NCI-H1694 (cell line): ENCODE measurements at regions not wholly inside any gene's neighbourhood (a gene's known extent, or its start where the extent isn't known, plus 50 kb on each side); places are given as distances from the start of the nearest gene placed in this dataset.
"Not testable (repeated sequence)": the region's sequence is repeated elsewhere in the genome, so short reads cannot be mapped to it uniquely, and the experiment has no call there.

ENCODE experiments used
- DNase-seq: peaks from one replicate; lab custom pipeline; 2025; lab: John Stamatoyannopoulos, UW

- DNase-seq: no peak
Observed at GRCh38 chr12:90829044-90829443, 125.9 kb downstream of the CCER1 start.

GRCh38 chr12:90828621-90829020, 126.4 kb downstream of the CCER1 start:
- DNase-seq: no peak

GRCh38 chr12:90827567-90827966, 127.4 kb downstream of the CCER1 start:
- DNase-seq: no peak

GRCh38 chr12:90826036-90826435, 128.9 kb downstream of the CCER1 start:
- DNase-seq: no peak

GRCh38 chr12:90823859-90824258, 131.1 kb downstream of the CCER1 start:
- DNase-seq: no peak

GRCh38 chr12:90819709-90820108, 135.3 kb downstream of the CCER1 start:
- DNase-seq: no peak

- no peak for DNase-seq
Observed at GRCh38 chr12:90816353-90817089, 138.5 kb downstream of the CCER1 start.

- no peak for DNase-seq
Observed at GRCh38 chr12:90809940-90810339, 145.0 kb downstream of the CCER1 start.

- no peak for DNase-seq
Observed at GRCh38 chr12:90808568-90808967, 146.4 kb downstream of the CCER1 start.

- no peak for DNase-seq
Observed at GRCh38 chr12:90802727-90803126, 152.2 kb downstream of the CCER1 start.

- DNase-seq: no peak
Observed at GRCh38 chr12:90801776-90802175, 153.2 kb downstream of the CCER1 start.

GRCh38 chr12:90794212-90794611, 160.8 kb downstream of the CCER1 start:
- no peak for DNase-seq

GRCh38 chr12:90792718-90793117, 162.3 kb downstream of the CCER1 start:
- not testable (repeated sequence) for DNase-seq

GRCh38 chr12:90791445-90791844, 163.5 kb downstream of the CCER1 start:
- no peak for DNase-seq

- DNase-seq: no peak
Observed at GRCh38 chr12:90790747-90791146, 164.2 kb downstream of the CCER1 start.

GRCh38 chr12:90773491-90773890, 181.5 kb downstream of the CCER1 start:
- no peak for DNase-seq

GRCh38 chr12:90770861-90771260, 184.1 kb downstream of the CCER1 start:
- DNase-seq: no peak

GRCh38 chr12:90757957-90758356, 197.0 kb downstream of the CCER1 start:
- DNase-seq: no peak

GRCh38 chr12:90745211-90745610, 209.8 kb downstream of the CCER1 start:
- DNase-seq: no peak

- peak; percentile 79 for DNase-seq
Observed at GRCh38 chr12:90741611-90742010, 213.4 kb downstream of the CCER1 start.

GRCh38 chr12:90729736-90730135, 225.2 kb downstream of the CCER1 start:
- DNase-seq: no peak

GRCh38 chr12:90712671-90713070, 242.3 kb downstream of the CCER1 start:
- DNase-seq: no peak

GRCh38 chr12:90710711-90711110, 244.3 kb downstream of the CCER1 start:
- DNase-seq: no peak

- no peak for DNase-seq
Observed at GRCh38 chr12:90706036-90706435, 248.9 kb downstream of the CCER1 start.
